Activated naive CD4-positive, alpha-beta T cell treated with anti-CD3 and anti-CD28 coated beads for 36 hours (primary cell): ENCODE measurements at regions not wholly inside any gene's neighbourhood (a gene's known extent, or its start where the extent isn't known, plus 50 kb on each side); places are given as distances from the start of the nearest gene placed in this dataset.
"Not testable (repeated sequence)": the region's sequence is repeated elsewhere in the genome, so short reads cannot be mapped to it uniquely, and the experiment has no call there.

Experiments
- CTCF ChIA-PET: fragments of 350-600 bp; sonication (Branson Sonifier 250); formaldehyde crosslinking; loops from one replicate; lab custom pipeline; 2021; ENCODE audit warnings: antibody characterized with exemption; lab: Charles Lee
- DNase-seq: peaks from one replicate; pipeline ENCODE4 v3.0.0-alpha.2; 2020
- H3K27ac Mint-ChIP-seq: one replicate; pipeline ENCODE4 v1.8.0; 2021; ENCODE audit warnings: mild to moderate bottlenecking, mixed read lengths
- H3K27me3 Mint-ChIP-seq: one replicate; pipeline ENCODE4 v1.8.0; 2021; ENCODE audit warnings: low read depth, mixed read lengths
- H3K36me3 Mint-ChIP-seq: one replicate; pipeline ENCODE4 v1.8.0; 2021; ENCODE audit warnings: low read depth, mixed read lengths
- H3K4me1 Mint-ChIP-seq: one replicate; pipeline ENCODE4 v1.8.0; 2021; ENCODE audit warnings: low read depth, mixed read lengths
- H3K4me3 Mint-ChIP-seq: one replicate; pipeline ENCODE4 v1.8.0; 2021; ENCODE audit warnings: mild to moderate bottlenecking, moderate library complexity, mixed read lengths
- H3K9me3 Mint-ChIP-seq: one replicate; pipeline ENCODE4 v1.8.0; 2021; ENCODE audit warnings: mixed read lengths
- intact Hi-C: fragments of 100-400 bp; cut with micrococcal nuclease; formaldehyde crosslinking; loops from one replicate; pipeline ENCODE4 v1.15.1; 2023

DNA sequence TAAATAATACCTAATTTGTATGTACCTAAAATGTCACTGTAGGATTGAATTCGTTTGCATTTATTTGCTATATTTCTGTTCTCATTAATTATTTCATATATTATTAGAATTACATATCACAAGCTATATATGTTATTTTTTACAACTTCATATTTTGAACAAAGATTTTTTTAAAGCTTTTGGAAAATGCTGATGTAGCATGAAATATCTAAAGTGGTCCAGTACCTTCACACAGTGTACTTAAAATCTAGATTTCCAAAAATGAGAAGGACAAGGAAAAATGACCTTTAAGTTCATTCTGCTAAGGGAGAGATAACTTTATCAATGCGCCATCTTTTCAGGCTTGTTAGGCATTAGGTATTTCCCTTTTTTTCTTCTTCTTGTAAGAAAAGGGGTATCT is 71.8 kb downstream of the LARP7 start:
- no peaks in the 10 kb centered on the region for H3K36me3 Mint-ChIP-seq
- CTCF ChIA-PET: no interaction called here
- DNase-seq: no peak
- peaks cover 36% of the 10 kb centered on the region for H3K27me3 Mint-ChIP-seq
- H3K4me1 Mint-ChIP-seq: peaks cover 15% of the 10 kb centered on the region
- intact Hi-C loops: no loop called here
- no peaks in the 10 kb centered on the region for H3K9me3 Mint-ChIP-seq
- H3K4me3 Mint-ChIP-seq: no peak overlapping the region
- no peak overlapping the region for H3K27ac Mint-ChIP-seq

DNA sequence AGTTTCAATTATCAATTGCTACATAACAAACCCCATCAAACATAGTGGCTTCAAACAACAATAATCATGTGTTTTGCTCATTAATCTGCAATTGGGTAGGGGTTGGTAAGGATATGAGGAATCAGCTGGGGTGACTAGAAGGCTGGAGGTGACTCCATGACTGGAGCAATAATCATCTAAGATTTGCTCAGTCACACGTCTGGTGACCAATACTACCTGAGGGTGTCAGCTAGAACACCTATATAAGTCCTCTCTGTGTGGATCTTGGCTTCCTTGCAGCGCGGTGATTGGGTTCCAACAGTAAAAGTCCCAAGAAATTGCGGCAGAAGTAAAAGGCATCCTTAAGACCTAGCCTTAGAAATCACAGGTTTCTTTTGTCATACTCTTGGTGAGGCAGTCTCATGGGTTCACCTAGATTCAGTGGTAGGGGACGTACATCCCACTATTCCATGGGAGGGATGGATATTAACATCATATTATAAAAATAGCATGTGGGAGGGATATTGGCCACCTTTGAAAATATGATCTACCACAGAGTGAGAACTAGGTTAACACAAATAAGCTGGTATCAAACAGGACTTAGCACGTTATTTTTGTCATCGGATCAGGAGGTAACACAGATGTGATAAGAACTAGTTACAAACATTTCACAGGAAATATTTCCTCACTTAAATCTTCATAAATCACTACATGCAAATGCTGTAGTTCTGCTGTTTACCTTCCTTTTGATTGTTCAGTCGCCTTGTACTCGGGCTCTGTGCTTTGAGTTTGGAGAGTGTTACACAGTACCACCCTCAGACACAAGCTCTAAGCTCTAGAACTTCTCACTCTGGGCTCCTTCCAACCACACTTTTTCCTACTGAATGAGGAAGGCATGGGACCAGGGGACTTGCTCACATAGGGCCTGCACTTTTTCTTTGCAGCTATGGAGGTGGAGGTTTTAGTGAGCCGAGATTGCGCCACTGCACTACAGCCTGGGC is 78.3 kb downstream of the LARP7 start:
- peaks cover 9% of the 10 kb centered on the region for H3K27me3 Mint-ChIP-seq
- H3K36me3 Mint-ChIP-seq: no peaks in the 10 kb centered on the region
- no peak overlapping the region for H3K27ac Mint-ChIP-seq
- no peaks in the 10 kb centered on the region for H3K9me3 Mint-ChIP-seq
- H3K4me1 Mint-ChIP-seq: no peaks in the 10 kb centered on the region
- DNase-seq: no peak
- intact Hi-C loops: no loop called here
- CTCF ChIA-PET: interaction anchor here (1.2 kb wide), 1 partner anchor 60 kb away, joined by 3 read pairs; no protein-coding TSS in a partner anchor
- H3K4me3 Mint-ChIP-seq: no peak overlapping the region

- Mint-ChIP-seq H3K4me3 (no peak overlapping the region), H3K4me1 (no peaks in the 10 kb centered on the region), H3K27ac (no peak overlapping the region), H3K9me3 (no peaks in the 10 kb centered on the region), H3K27me3 (peaks cover 13% of the 10 kb centered on the region), H3K36me3 (no peaks in the 10 kb centered on the region)
- intact Hi-C loops: no loop called here
- CTCF ChIA-PET: interaction anchor here (0.7 to 0.9 kb wide), 2 partner anchors 25 to 47 kb away, joined by 3 to 4 read pairs; no protein-coding TSS in a partner anchor
- DNase-seq: no peak
These were observed 80.9 kb downstream of the LARP7 start for GRCh38 chr4:112717856-112718255.

DNA sequence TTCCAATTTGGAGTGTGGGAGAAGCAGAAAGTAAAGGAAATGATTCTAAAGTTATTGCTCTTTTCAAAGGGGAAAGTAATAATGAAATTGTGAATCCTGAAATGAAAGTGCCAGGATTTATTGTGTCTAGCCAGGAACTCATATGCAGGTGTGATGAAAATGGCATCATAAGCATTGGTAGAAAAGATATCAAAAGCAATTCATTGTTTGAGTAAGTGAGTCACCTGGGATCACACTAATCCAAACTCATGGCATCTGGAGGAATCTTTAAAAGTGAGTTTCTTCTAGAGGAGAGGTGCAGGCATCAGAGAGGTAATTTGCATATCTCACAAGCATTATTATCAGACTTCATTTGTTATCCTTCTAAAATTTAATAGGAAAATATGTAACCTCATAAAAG is 84.7 kb downstream of the LARP7 start:
- intact Hi-C loops: no loop called here
- no peak for DNase-seq
- Mint-ChIP-seq H3K36me3 (no peaks in the 10 kb centered on the region), H3K9me3 (no peaks in the 10 kb centered on the region), H3K4me3 (no peak overlapping the region), H3K27me3 (peaks cover 13% of the 10 kb centered on the region), H3K4me1 (no peaks in the 10 kb centered on the region), H3K27ac (no peak overlapping the region)
- CTCF ChIA-PET: no interaction called here

DNA sequence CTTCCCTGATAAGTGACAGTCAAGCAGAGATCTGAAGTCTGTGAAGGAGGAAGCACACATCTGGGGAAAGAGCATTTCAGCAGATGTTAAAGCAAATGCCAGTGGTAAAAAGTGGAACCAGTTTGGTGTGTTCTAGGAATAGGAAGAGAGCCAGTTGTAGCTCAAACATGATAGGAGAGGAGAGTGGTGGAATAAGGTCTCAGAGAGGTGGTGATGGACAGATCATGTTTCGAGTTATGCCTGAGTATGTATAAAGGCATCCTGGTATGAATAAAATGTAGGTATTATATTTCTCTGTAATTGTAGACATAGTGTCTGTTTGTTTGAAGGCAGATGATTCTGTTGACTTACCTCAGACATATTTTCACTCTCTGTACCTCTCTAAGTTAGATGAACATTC is 89.1 kb downstream of the LARP7 start:
- Mint-ChIP-seq H3K27me3 (peaks cover 3% of the 10 kb centered on the region), H3K4me3 (no peak overlapping the region), H3K27ac (no peak overlapping the region), H3K4me1 (no peaks in the 10 kb centered on the region), H3K9me3 (no peaks in the 10 kb centered on the region), H3K36me3 (no peaks in the 10 kb centered on the region)
- intact Hi-C loops: no loop called here
- CTCF ChIA-PET: interaction anchor here (0.6 kb wide), 1 partner anchor 223 kb away, joined by 4 read pairs; no protein-coding TSS in a partner anchor
- no peak for DNase-seq

- H3K36me3 Mint-ChIP-seq, H3K9me3 Mint-ChIP-seq, H3K4me1 Mint-ChIP-seq, H3K27ac Mint-ChIP-seq, intact Hi-C loops, H3K27me3 Mint-ChIP-seq, DNase-seq, H3K4me3 Mint-ChIP-seq, CTCF ChIA-PET: not testable (repeated sequence)
These were observed 90.8 kb downstream of the LARP7 start for GRCh38 chr4:112727728-112728127.

DNA sequence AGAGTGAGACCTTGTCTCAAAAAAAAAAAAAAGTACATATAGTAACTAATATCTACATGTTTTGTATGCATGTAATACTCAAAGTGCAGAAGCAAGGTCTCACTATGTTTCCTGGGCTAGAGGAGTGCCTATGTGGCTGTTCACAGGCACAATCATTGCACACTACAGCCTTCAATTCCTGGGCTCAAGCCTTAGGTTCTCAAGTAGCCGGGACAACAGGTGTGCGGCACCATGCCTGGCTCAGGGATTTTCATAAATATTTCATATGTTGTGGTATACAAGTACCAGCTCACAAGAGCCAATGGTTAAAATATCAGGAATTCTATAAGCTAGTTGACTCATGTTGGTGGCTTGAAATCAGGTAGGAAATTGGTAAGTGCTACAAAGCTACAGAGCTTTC is 94.8 kb downstream of the LARP7 start:
- no peaks in the 10 kb centered on the region for H3K9me3 Mint-ChIP-seq
- intact Hi-C loops: loop anchor here (10.0 kb wide), 1 partner anchor 1093 kb away; no protein-coding TSS in a partner anchor

DNA sequence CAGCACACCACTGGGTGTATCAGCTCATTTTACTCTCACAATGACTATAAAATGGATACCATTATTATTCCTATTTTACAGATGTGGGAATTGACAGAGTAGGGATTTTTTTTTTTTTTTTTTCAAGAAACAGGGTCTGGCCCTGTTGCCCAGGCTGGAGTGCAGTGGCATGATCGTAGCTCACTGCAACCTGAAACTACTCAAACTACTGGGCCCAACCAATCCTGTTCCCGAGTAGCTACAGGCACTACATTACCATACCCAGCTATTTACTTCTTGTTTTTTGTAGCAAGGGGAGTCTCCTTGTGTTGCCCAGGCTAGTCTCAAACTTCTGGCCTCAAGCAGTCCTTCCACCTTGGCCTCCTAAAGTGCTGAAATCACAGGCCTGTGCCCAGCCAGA is 95.2 kb downstream of the LARP7 start:
- no peak for DNase-seq
- Mint-ChIP-seq H3K27ac (no peak overlapping the region), H3K9me3 (no peaks in the 10 kb centered on the region), H3K4me3 (no peak overlapping the region), H3K36me3 (no peaks in the 10 kb centered on the region), H3K4me1 (peaks cover 14% of the 10 kb centered on the region), H3K27me3 (no peaks in the 10 kb centered on the region)
- intact Hi-C loops: loop anchor here (10.0 kb wide), 1 partner anchor 1093 kb away; no protein-coding TSS in a partner anchor
- CTCF ChIA-PET: interaction anchor here (0.6 kb wide), 2 partner anchors 33 to 102 kb away, joined by 3 to 4 read pairs; no protein-coding TSS in a partner anchor

More for the DNA sequence above, 94.8 kb downstream of the LARP7 start:
- Mint-ChIP-seq H3K27ac (no peak overlapping the region), H3K27me3 (no peaks in the 10 kb centered on the region), H3K4me3 (no peak overlapping the region), H3K36me3 (no peaks in the 10 kb centered on the region), H3K4me1 (peaks cover 11% of the 10 kb centered on the region)
- DNase-seq: no peak
- CTCF ChIA-PET: interaction anchor here (0.6 kb wide), 2 partner anchors 33 to 102 kb away, joined by 3 to 4 read pairs; no protein-coding TSS in a partner anchor

GRCh38 chr4:112735474-112735951 is 98.6 kb downstream of the LARP7 start:
- CTCF ChIA-PET: interaction anchor here (3.7 kb wide), 1 partner anchor 28 kb away, joined by 21 read pairs; no protein-coding TSS in a partner anchor

DNA sequence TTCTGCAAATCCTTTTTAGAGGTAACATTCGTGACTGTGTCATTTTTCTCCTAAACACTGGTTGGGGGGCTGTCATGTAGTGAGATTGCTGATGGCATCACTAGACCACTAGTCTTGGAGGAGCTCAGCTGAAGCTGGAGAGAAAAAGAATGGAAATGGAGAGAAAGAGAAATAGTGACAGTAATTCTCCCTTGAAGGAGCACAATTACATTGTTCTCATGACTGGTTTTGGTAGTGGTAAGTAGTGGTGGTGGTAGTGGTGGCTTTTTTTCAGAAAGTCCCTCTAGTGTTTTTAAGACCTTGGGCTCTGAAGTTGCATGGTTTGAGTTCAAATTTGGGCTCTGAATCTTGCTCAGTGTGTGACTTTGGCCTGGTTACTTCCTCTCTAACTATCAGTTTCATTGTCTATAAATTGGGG is 99.8 kb downstream of the LARP7 start:
- intact Hi-C loops: loop anchor here (5.0 to 10.0 kb wide), 2 partner anchors 449 to 1088 kb away; partner anchors contain the start of gene TIFA
- Mint-ChIP-seq H3K4me1 (peaks cover 14% of the 10 kb centered on the region), H3K27me3 (no peaks in the 10 kb centered on the region), H3K27ac (no peak overlapping the region), H3K36me3 (no peaks in the 10 kb centered on the region), H3K9me3 (no peaks in the 10 kb centered on the region), H3K4me3 (no peak overlapping the region)
- no peak for DNase-seq
- CTCF ChIA-PET: no interaction called here

More at GRCh38 chr4:112735474-112735951, 98.6 kb downstream of the LARP7 start:
- peak; percentile 21 for DNase-seq
- Mint-ChIP-seq H3K27ac (no peak overlapping the region), H3K4me3 (no peak overlapping the region), H3K9me3 (no peaks in the 10 kb centered on the region), H3K4me1 (peaks cover 14% of the 10 kb centered on the region), H3K27me3 (no peaks in the 10 kb centered on the region), H3K36me3 (no peaks in the 10 kb centered on the region)
- intact Hi-C loops: loop anchor here (1.0 to 10.0 kb wide), 7 partner anchors 29 to 1089 kb away; partner anchors contain the start of genes LARP7 and TIFA

DNA sequence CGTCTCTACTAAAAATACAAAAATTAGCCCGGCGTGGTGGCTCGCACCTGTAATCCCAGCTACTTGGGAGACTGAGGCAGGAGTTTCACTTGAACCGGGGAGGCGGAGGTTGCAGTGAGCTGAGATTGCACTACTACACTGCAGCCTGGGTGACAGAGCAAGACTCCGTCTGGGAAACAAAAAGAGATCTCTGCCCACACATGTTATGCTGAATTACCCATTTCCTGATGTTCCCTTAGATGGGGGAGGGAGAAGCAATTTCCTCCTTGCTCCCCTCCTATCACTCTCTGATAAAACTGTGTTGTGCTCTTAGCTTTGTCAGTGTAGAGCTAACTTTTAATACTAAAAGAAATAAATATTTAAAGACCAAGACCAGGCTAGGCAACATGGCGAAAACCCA is 102.5 kb downstream of the LARP7 start:
- Mint-ChIP-seq H3K36me3 (no peaks in the 10 kb centered on the region), H3K27ac (no peak overlapping the region), H3K27me3 (no peaks in the 10 kb centered on the region), H3K4me3 (no peak overlapping the region), H3K9me3 (no peaks in the 10 kb centered on the region), H3K4me1 (peaks cover 14% of the 10 kb centered on the region)
- CTCF ChIA-PET: interaction anchor here (1.0 kb wide), 1 partner anchor 26 kb away, joined by 3 read pairs; no protein-coding TSS in a partner anchor
- intact Hi-C loops: loop anchor here (5.0 to 10.0 kb wide), 2 partner anchors 452 to 1085 kb away; partner anchors contain the start of gene TIFA
- no peak for DNase-seq

DNA sequence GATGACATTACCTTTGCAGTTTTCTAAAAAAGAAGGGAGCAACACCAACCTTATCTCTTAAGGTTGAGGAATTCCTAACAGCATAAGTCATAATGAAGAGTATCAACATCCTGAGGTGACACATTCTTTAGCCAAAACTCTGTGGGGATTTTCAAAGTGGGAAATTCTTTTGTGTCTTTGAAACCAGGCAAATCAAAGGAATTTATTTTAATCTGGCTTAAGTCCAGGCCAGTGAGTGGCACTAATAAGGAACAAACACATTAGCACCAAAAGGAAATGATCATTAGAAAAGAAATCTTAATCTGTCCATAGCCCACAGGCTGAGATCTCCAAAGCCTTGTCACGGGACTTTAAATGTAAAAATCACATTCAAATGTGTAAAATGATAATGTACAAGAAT is 110.1 kb downstream of the LARP7 start:
- no peak for DNase-seq
- CTCF ChIA-PET: interaction anchor here (0.6 kb wide), 1 partner anchor 146 kb away, joined by 3 read pairs; no protein-coding TSS in a partner anchor
- H3K27me3 Mint-ChIP-seq: peaks cover 5% of the 10 kb centered on the region
- H3K4me3 Mint-ChIP-seq: no peak overlapping the region
- intact Hi-C loops: no loop called here
- H3K4me1 Mint-ChIP-seq: peaks cover 2% of the 10 kb centered on the region
- no peaks in the 10 kb centered on the region for H3K36me3 Mint-ChIP-seq
- no peaks in the 10 kb centered on the region for H3K9me3 Mint-ChIP-seq
- H3K27ac Mint-ChIP-seq: no peak overlapping the region
